ENCODE measurements at regions not wholly inside any gene's neighbourhood (a gene's known extent, or its start where the extent isn't known, plus 50 kb on each side); places are given as distances from the start of the nearest gene placed in this dataset.

DNA sequence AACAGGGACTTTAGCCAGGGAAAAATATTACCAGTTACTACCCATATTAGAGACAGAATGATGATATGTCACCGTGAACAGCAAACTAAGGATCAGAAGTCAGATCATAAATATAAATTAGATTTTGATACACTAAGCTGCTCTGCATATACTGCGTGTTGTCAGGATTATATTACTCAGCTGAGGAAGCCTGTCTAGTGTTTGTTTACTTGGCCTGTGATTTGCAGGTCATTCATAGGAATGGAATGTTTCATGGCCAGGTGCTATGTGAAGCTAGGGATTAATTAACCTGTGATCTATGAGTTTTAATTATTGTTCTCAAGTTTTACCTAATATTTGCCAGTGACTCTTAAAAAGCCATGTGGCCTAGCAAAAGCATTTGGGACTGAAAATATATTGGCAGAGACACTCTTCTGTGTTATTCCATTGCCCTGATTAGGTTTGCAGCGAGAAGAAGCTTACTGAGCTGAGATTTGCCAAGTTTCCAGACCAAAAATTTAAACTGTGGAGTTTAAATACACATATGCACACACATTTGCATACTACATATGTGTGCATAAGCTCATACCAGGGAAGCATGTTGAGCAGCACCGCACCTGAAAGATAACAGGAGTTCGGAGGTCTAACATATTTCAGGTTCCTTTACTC is 496.3 kb upstream of the GRIA1 start:
- in situ Hi-C loops (cut with HindIII; ENCODE audit: low pct_unique_long_range_greater_than_20kb, low sequenced_read_pairs), result no loop called here
- no peak for DNase-seq (ENCODE audit: low read depth, low spot score)

GRCh38 chr5:152995214-152995725 is 495.2 kb upstream of the GRIA1 start:
- in situ Hi-C loops (cut with HindIII; ENCODE audit: low pct_unique_long_range_greater_than_20kb, low sequenced_read_pairs), result no loop called here
- DNase-seq (ENCODE audit: low read depth, low spot score), result no peak

GRCh38 chr5:153005711-153006110 is 484.8 kb upstream of the GRIA1 start:
- no peak for DNase-seq (ENCODE audit: low read depth, low spot score)
- in situ Hi-C loops (cut with HindIII; ENCODE audit: low pct_unique_long_range_greater_than_20kb, low sequenced_read_pairs), result no loop called here

DNA sequence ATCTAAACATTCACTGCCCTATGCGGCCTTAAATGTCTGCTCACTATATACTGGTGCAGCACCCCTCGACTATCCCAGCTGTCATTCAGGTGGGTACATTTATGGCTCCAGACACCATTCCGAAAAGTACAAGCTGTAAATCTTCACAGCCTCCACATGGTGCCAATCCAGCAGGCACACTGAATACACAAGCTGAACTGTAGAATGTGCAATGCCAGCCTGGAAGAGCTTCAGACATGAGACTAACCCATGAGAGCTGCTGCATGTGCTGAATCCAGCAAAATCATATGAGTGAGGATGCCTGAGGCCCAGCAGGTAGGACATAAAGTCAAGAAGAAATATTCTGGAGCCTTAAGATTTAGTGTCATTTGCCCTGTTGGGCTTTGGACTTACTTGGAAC is 483.8 kb upstream of the GRIA1 start:
- in situ Hi-C loops (cut with HindIII; ENCODE audit: low pct_unique_long_range_greater_than_20kb, low sequenced_read_pairs), result no loop called here
- no peak for DNase-seq (ENCODE audit: low read depth, low spot score)

DNA sequence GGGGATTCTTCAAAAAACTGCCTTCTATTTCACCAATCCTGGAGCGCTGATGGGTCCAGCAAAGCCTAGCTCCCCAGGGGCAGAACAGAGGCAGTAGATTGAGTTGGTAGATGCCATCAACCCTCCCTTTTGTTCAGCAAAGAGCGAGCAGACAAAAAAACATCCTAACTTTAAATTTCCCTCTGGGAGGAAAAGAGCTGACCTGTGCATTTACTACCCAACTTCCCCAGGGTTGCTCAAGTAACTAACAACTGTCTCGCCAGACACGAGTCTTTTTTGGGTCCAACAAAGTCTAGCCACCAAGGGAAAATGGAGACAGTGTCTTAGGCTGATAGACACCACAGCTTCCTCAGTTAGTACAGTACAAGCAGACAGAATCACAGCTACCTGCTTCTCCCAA is 476.3 kb upstream of the GRIA1 start:
- in situ Hi-C loops (cut with HindIII; ENCODE audit: low pct_unique_long_range_greater_than_20kb, low sequenced_read_pairs), result no loop called here
- DNase-seq (ENCODE audit: low read depth, low spot score), result no peak

DNA sequence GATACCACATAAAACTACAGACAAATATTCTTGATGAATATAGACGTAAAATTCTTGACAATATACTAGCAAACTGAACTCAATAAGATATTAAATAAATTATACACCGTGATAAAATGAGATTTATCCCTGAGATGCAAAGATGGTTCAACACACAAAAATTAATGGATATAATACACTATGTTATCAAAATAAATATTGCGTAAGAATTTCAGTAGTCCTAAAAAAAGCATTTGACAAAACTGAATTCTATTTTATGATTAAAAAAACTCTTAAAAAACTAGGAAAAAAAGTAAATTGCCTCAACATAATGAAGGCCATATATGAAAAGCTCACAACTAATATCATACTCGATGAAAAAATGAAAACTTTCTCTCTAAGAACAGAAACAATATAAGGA is 472.3 kb upstream of the GRIA1 start:
- DNase-seq (ENCODE audit: low read depth, low spot score), result no peak
- in situ Hi-C loops (cut with HindIII; ENCODE audit: low pct_unique_long_range_greater_than_20kb, low sequenced_read_pairs), result no loop called here

- DNase-seq (ENCODE audit: low read depth, low spot score), result no peak
- in situ Hi-C loops (cut with HindIII; ENCODE audit: low pct_unique_long_range_greater_than_20kb, low sequenced_read_pairs), result no loop called here
Observed at GRCh38 chr5:153030755-153031725, 459.4 kb upstream of the GRIA1 start.

DNA sequence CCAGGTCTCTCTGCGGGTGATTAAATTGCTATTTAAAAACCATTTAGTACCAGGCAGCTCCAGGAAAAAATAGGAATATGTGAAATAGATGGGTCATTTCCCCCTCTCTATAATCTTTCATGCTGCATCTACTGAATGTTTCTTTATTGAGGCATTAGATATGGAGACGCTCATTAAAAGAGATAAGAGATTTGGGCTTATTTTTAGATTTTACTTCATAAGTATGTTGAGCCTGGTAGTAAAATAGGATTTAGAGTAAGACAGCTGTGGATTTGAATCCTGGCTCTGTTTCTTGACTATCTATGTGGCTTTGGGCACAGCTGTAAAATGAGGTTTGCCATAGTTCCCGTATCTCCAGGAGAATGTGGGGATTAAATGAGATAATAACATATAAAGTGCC is 451.0 kb upstream of the GRIA1 start:
- in situ Hi-C loops (cut with HindIII; ENCODE audit: low pct_unique_long_range_greater_than_20kb, low sequenced_read_pairs), result no loop called here
- no peak for DNase-seq (ENCODE audit: low read depth, low spot score)

GRCh38 chr5:153043886-153044285 is 446.6 kb upstream of the GRIA1 start:
- DNase-seq (ENCODE audit: low read depth, low spot score), result no peak
- in situ Hi-C loops (cut with HindIII; ENCODE audit: low pct_unique_long_range_greater_than_20kb, low sequenced_read_pairs), result no loop called here

DNA sequence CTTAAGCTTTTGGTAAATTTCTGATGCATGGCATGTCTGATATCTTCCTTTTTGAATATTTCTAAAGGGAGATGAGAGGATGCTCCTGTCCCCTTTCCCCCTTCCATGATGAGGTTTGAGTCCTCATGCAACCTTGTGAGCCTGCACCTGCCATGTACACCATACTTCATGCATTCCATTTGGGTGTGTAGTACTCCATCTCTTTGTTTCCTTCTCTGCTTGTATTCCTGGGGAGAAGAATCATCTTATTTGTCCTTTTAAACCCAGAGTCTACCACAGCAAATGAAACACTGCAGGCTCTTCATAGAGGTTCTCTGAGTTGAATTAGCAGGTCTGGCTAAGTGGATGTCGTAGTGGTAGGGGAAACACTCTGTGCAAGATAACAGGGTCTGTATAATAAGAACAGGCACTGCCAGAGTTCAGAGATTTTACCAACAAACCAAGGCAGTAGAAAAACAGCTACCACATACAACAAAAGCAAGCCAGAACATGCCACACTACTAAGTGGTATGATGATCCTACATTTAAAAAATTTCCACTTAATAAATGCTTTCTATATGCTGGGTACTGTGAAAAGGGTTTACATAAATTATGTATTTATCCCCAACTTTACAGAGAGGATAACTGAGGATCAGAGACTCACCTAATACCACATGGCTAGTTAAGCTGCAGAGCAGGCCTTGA is 439.8 kb upstream of the GRIA1 start:
- DNase-seq (ENCODE audit: low read depth, low spot score), result no peak
- in situ Hi-C loops (cut with HindIII; ENCODE audit: low pct_unique_long_range_greater_than_20kb, low sequenced_read_pairs), result no loop called here

GRCh38 chr5:153066281-153066680 is 424.2 kb upstream of the GRIA1 start:
- in situ Hi-C loops (cut with HindIII; ENCODE audit: low pct_unique_long_range_greater_than_20kb, low sequenced_read_pairs), result no loop called here
- no peak for DNase-seq (ENCODE audit: low read depth, low spot score)

- in situ Hi-C loops (cut with HindIII; ENCODE audit: low pct_unique_long_range_greater_than_20kb, low sequenced_read_pairs), result no loop called here
- DNase-seq (ENCODE audit: low read depth, low spot score), result no peak
Observed at GRCh38 chr5:153067869-153068268, 422.6 kb upstream of the GRIA1 start.

DNA sequence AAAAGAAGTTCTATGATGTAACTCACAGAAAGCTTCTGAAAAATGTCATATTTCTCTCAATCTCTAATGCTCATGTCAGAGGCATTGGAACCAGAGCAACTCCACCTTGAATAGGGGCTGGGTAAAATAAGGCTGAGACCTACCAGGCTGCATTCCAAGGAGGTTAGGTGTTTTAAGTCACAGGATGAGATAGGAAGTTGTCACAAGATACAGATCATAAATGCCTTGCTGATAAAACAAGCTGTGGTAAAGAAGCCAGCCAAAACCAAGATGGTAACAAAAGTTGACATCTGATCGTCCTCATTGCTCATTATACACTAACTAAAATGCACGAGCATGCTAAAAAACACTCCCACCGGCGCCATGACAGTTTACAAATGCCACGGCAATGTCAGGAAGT is 411.1 kb upstream of the GRIA1 start:
- no peak for DNase-seq (ENCODE audit: low read depth, low spot score)
- in situ Hi-C loops (cut with HindIII; ENCODE audit: low pct_unique_long_range_greater_than_20kb, low sequenced_read_pairs), result no loop called here

DNA sequence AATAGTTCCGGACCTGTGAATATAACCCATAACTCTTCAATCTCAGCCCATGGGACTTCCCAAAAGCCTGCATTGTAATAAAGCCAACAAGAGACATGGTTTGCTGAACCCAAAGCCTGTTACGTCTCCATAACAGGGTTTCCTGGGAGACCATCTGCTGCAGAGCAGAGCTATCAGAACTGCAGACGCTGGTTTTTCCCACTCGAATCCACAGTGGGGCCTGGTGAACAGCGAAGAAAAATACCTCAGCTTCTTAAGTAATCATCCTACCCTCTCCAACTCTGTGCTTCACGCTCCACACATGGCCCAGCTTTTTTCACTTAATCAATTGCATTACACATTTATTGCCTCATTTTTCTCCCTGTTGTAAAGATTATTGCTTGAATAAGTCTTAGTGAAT is 409.5 kb upstream of the GRIA1 start:
- in situ Hi-C loops (cut with HindIII; ENCODE audit: low pct_unique_long_range_greater_than_20kb, low sequenced_read_pairs), result no loop called here
- DNase-seq (ENCODE audit: low read depth, low spot score), result no peak

DNA sequence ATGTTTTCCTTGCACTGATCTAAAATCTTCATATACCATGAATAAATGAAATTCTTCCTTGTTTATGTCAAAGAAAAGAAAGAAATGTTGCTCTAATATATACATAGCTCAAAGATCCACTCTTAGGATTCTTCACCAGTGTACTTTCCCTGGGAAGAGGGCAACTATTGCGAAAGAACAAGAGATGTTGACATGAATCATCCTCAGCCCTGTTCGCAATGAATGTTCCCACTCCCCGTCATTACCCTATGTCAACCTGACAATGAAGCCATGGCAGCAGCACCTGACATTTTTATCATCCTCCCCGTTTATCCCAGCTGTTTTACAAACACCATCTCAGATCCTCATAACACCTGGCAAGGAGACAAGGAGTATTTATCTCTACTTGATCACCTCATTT is 409.1 kb upstream of the GRIA1 start:
- in situ Hi-C loops (cut with HindIII; ENCODE audit: low pct_unique_long_range_greater_than_20kb, low sequenced_read_pairs), result no loop called here
- DNase-seq (ENCODE audit: low read depth, low spot score), result no peak

- in situ Hi-C loops (cut with HindIII; ENCODE audit: low pct_unique_long_range_greater_than_20kb, low sequenced_read_pairs), result no loop called here
- no peak for DNase-seq (ENCODE audit: low read depth, low spot score)
Observed at GRCh38 chr5:153084511-153084910, 406.0 kb upstream of the GRIA1 start.

GRCh38 chr5:153086486-153086885 is 404.0 kb upstream of the GRIA1 start:
- in situ Hi-C loops (cut with HindIII; ENCODE audit: low pct_unique_long_range_greater_than_20kb, low sequenced_read_pairs), result no loop called here
- no peak for DNase-seq (ENCODE audit: low read depth, low spot score)

DNA sequence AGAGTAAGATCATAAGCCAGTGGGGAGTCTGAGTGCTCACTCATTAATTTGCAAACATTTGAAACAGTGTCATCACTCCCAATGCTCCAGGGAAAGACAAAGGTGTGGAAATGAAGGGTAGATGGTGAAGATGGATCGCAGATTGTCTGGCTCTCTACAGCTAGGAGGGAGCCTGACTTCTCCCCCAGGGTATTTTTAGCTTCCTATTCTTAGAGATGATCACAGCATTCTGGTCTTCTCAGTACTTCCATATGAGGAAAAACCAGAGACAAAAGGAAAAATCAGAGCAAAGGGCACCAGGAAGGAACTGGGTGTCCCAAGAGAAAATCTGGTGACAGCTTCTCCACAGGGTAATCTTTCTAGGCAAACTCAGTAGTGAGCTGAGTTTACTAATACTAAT is 401.9 kb upstream of the GRIA1 start:
- no peak for DNase-seq (ENCODE audit: low read depth, low spot score)
- in situ Hi-C loops (cut with HindIII; ENCODE audit: low pct_unique_long_range_greater_than_20kb, low sequenced_read_pairs), result no loop called here
